ENCODE measurements at regions not wholly inside any gene's neighbourhood (a gene's known extent, or its start where the extent isn't known, plus 50 kb on each side); places are given as distances from the start of the nearest gene placed in this dataset.

DNA sequence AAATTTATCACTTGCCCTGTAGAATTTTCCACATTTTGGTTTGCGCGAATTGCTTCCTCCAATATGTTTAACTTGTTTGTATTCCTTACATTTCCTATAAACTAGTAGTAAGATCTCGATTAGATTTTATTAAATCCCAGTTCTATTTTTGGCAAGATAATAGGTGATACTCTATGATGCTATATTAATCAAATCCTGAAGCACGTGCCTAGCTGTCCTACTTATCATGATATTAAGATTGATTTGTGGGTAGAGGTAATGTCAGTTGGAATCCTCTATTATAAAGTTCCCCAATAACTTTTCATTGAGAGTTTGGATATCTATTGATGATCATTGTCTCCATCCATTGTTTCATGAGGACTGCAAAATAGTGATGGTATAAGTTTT, 82.8 kb upstream of the RIPOR2 start:
- Histone ChIP-seq H3K79me2 (ENCODE audit: control insufficient read depth, insufficient read depth, low read length) (no peaks in the 10 kb centered on the region), H3K9ac (ENCODE audit: insufficient read depth, low read length) (no peak overlapping the region), H3K9me3 (ENCODE audit: control insufficient read depth, insufficient read depth, low read depth, low read length) (no peaks in the 10 kb centered on the region), H3K27me3 (ENCODE audit: control insufficient read depth, insufficient read depth, low read length) (no peaks in the 10 kb centered on the region), H3K27ac (ENCODE audit: insufficient read depth, low read length) (no peak overlapping the region), H4K20me1 (ENCODE audit: control insufficient read depth, extremely low read depth, insufficient read depth, low read length) (no peaks in the 10 kb centered on the region), H2AFZ (ENCODE audit: low read length) (no peak overlapping the region), H3K4me1 (ENCODE audit: control insufficient read depth, extremely low read depth, insufficient read depth, low read length) (peaks cover 6% of the 10 kb centered on the region), H3K4me2 (ENCODE audit: extremely low read depth, insufficient read depth, low read length) (no peak overlapping the region), H3K4me3 (replicated peaks in 1 of 4; ENCODE audit: control extremely low read depth in 1 of 4, insufficient read depth in 1 of 4, low read depth in 3 of 4, low read length in 4 of 4) (no peak overlapping the region), H3K36me3 (ENCODE audit: control insufficient read depth, insufficient read depth, low read length) (no peaks in the 10 kb centered on the region)
- DNase-seq (ENCODE audit: low read depth in 2 of 2) = no peak
- no peak for TF ChIP-seq EZH2 (IDR thresholded peaks at IDR 0.05; ENCODE audit: low read length, missing control alignments)
- TF ChIP-seq, protein P1, sequence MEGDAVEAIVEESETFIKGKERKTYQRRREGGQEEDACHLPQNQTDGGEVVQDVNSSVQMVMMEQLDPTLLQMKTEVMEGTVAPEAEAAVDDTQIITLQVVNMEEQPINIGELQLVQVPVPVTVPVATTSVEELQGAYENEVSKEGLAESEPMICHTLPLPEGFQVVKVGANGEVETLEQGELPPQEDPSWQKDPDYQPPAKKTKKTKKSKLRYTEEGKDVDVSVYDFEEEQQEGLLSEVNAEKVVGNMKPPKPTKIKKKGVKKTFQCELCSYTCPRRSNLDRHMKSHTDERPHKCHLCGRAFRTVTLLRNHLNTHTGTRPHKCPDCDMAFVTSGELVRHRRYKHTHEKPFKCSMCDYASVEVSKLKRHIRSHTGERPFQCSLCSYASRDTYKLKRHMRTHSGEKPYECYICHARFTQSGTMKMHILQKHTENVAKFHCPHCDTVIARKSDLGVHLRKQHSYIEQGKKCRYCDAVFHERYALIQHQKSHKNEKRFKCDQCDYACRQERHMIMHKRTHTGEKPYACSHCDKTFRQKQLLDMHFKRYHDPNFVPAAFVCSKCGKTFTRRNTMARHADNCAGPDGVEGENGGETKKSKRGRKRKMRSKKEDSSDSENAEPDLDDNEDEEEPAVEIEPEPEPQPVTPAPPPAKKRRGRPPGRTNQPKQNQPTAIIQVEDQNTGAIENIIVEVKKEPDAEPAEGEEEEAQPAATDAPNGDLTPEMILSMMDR (conservative IDR thresholded peaks at IDR 0.05 in 1 of 2, IDR thresholded peaks at IDR 0.05 in 1 of 2; ENCODE audit: low read depth in 1 of 2, low read length in 2 of 2) = no peak

DNA sequence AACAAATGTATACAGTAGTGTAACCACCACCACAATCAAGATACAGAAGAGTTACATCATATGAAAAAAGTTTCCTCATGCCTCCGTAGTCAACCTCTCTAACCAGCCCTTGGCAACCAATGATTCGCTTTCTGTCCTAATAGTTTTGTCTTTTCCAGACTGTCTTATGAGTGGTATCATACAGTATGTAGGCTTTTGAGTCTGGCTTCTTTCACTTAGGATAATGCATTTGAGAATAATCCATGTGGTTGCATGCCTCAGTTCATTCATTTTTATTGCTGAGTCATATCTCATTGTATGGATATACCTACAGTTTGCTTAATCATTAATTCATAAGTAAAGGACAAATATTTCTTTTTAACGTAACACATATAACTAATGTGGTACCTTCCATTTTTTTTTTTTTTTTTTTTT, 86.4 kb upstream of the RIPOR2 start:
- Histone ChIP-seq H4K20me1 (ENCODE audit: control insufficient read depth, extremely low read depth, insufficient read depth, low read length) (no peaks in the 10 kb centered on the region), H3K4me1 (ENCODE audit: control insufficient read depth, extremely low read depth, insufficient read depth, low read length) (no peaks in the 10 kb centered on the region), H3K4me3 (replicated peaks in 1 of 4; ENCODE audit: control extremely low read depth in 1 of 4, insufficient read depth in 1 of 4, low read depth in 3 of 4, low read length in 4 of 4) (no peak overlapping the region), H3K27ac (ENCODE audit: insufficient read depth, low read length) (no peak overlapping the region), H3K36me3 (ENCODE audit: control insufficient read depth, insufficient read depth, low read length) (no peaks in the 10 kb centered on the region), H3K9ac (ENCODE audit: insufficient read depth, low read length) (no peak overlapping the region), H3K9me3 (ENCODE audit: control insufficient read depth, insufficient read depth, low read depth, low read length) (no peaks in the 10 kb centered on the region), H2AFZ (ENCODE audit: low read length) (no peak overlapping the region), H3K79me2 (ENCODE audit: control insufficient read depth, insufficient read depth, low read length) (no peaks in the 10 kb centered on the region), H3K4me2 (ENCODE audit: extremely low read depth, insufficient read depth, low read length) (no peak overlapping the region), H3K27me3 (ENCODE audit: control insufficient read depth, insufficient read depth, low read length) (no peaks in the 10 kb centered on the region)
- peak; percentile 44 to 70 for DNase-seq (ENCODE audit: low read depth in 2 of 2)
- TF ChIP-seq EZH2 (IDR thresholded peaks at IDR 0.05; ENCODE audit: low read length, missing control alignments) = no peak
- TF ChIP-seq, protein P1 (conservative IDR thresholded peaks at IDR 0.05 in 1 of 2, IDR thresholded peaks at IDR 0.05 in 1 of 2; ENCODE audit: low read depth in 1 of 2, low read length in 2 of 2) = no peak

DNA sequence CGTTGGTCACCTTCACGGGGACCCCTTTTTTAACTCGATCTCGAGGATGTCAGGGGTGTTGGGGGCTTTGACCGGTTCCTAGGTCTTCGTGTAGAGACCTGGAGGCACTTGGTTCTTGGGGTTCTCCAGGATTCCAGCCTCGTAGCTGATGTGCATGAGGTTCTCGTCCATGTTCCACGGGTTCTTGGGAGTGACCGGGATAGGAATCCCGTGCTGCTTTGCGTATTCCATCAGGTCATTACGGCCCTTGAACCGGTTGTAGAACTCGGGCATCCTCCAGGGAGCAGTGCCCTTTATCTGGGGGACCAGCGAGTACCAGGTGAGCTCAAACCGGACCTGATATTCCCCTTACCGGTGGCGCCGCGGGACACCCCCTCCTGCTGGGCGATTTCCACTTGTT, 88.0 kb upstream of the RIPOR2 start:
- Histone ChIP-seq H3K9ac (ENCODE audit: insufficient read depth, low read length) (no peak overlapping the region), H3K4me3 (replicated peaks in 1 of 4; ENCODE audit: control extremely low read depth in 1 of 4, insufficient read depth in 1 of 4, low read depth in 3 of 4, low read length in 4 of 4) (no peak overlapping the region), H4K20me1 (ENCODE audit: control insufficient read depth, extremely low read depth, insufficient read depth, low read length) (no peaks in the 10 kb centered on the region), H2AFZ (ENCODE audit: low read length) (no peak overlapping the region), H3K27ac (ENCODE audit: insufficient read depth, low read length) (no peak overlapping the region), H3K36me3 (ENCODE audit: control insufficient read depth, insufficient read depth, low read length) (no peaks in the 10 kb centered on the region), H3K4me1 (ENCODE audit: control insufficient read depth, extremely low read depth, insufficient read depth, low read length) (no peaks in the 10 kb centered on the region), H3K27me3 (ENCODE audit: control insufficient read depth, insufficient read depth, low read length) (no peaks in the 10 kb centered on the region), H3K79me2 (ENCODE audit: control insufficient read depth, insufficient read depth, low read length) (no peaks in the 10 kb centered on the region), H3K9me3 (ENCODE audit: control insufficient read depth, insufficient read depth, low read depth, low read length) (no peaks in the 10 kb centered on the region), H3K4me2 (ENCODE audit: extremely low read depth, insufficient read depth, low read length) (no peak overlapping the region)
- DNase-seq (ENCODE audit: low read depth in 2 of 2) = no peak
- TF ChIP-seq, protein P1 (conservative IDR thresholded peaks at IDR 0.05 in 1 of 2, IDR thresholded peaks at IDR 0.05 in 1 of 2; ENCODE audit: low read depth in 1 of 2, low read length in 2 of 2) = no peak
- no peak for TF ChIP-seq EZH2 (IDR thresholded peaks at IDR 0.05; ENCODE audit: low read length, missing control alignments)

All from fibroblast of lung (primary cell).